ENCODE measurements at regions not wholly inside any gene's neighbourhood (a gene's known extent, or its start where the extent isn't known, plus 50 kb on each side); places are given as distances from the start of the nearest gene placed in this dataset.

DNA sequence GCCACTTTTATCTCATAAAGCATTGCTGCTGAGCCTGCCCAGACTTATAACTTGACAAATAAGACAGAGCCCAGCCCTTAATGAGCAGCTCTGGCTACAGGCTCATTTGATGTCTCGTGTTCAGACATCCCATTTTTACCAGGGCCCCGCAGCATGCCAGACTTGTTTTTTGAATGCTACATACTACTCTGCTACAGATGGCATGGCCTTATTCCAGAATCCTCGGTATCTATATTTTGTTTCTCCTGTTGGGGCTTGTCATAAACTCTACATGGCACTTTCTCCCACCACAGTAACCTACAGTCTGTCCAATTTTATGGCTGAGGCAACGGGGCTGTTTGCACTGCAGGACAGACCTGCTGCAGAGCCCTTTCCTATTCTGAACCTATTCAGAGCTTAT, 179.0 kb upstream of the DDX18 start:
- DNase-seq (ENCODE audit: low read depth in 2 of 2): no peak

DNA sequence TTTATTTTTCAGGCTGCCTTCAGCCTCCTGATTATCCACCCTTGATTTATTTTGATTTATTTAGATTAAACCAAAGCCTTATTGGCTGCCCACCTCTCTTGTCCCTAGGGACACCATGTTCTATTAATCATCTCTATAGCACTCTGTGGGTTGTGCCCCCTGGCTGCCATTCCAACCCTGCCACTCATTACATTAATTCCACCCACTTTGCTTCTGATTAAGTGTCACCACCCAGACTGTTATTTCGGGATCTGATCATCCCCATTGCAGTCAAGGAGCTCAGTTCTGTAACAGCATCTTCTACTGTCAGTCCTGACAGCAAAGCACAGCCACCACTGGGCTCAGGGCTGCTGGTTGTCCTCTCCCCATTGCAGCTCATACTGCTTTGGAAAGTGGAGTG, 175.1 kb upstream of the DDX18 start:
- DNase-seq (ENCODE audit: low read depth in 2 of 2): no peak

DNA sequence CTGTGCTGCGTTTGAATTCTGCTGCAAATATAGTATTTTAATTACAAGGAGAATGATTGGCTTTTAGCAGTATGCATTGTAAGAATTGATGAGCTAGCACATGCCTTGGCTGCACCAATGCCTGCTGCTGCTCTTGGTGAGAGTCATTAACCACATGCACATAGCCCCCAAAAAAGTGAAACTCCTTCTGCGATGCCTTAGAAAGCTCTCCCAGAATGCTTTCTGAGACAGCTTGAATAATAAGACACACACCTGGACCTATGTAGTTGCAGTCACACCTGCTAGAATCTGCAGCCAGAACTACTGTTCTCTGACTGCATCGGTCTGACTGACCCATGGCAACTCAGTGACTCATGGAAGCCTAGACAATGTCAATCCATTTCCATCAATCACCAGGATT, 170.1 kb upstream of the DDX18 start:
- no peak for DNase-seq (ENCODE audit: low read depth in 2 of 2)

DNA sequence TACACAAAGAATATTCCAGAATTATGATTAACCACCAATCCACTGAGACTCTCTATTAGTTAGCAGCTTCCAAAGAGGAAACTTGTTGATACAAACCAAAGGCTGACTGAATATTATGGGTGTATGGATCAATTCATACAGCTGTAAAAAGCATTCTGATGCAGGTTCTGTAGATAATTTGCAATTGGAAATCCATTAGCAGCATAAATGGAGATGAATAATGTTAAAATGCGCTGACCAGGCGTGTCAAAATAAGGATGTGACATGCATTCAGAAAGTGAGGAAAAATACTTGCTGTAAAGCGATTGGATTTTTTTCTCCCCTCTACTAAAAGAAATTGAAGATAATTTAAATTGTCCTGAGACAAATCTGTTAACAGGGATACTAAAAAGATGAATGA, 169.0 kb upstream of the DDX18 start:
- no peak for DNase-seq (ENCODE audit: low read depth in 2 of 2)

DNA sequence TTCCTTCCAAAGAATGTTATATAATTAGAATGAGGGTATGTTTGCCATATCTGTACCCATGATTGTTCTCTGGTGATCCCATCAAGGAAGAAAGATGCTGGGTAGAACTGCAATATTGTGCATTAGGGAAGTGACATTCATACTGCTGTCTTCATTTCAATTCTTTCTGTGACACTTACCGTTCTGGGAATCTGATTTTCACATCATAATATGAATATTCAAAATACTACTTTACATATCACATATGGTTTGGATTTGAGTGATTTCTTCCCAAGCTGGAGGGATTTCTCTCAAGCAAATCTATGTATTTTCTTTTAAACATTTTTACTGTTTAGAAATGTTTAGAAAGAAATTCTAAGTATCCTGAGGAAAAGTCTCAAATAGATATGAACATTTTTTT, 168.4 kb upstream of the DDX18 start:
- DNase-seq (ENCODE audit: low read depth in 2 of 2): no peak

DNA sequence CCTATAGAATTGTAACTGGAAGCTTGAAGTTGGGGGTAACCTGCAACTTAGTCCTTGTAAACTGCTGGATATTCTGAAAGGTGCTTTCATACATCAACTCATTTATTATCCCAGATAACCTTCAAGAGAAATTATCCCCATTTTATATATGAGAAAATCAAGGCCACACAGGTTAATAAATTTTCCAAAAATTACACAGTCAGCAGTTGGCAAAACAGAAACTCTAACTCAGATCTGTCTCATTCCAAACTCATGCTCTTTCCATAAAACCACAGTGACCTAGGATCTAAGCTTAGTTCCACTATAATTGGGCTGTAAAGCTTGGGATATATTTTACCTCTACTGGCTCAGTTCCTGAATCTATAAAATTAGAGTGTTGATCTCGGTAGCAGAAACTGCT, 167.6 kb upstream of the DDX18 start:
- no peak for DNase-seq (ENCODE audit: low read depth in 2 of 2)

DNA sequence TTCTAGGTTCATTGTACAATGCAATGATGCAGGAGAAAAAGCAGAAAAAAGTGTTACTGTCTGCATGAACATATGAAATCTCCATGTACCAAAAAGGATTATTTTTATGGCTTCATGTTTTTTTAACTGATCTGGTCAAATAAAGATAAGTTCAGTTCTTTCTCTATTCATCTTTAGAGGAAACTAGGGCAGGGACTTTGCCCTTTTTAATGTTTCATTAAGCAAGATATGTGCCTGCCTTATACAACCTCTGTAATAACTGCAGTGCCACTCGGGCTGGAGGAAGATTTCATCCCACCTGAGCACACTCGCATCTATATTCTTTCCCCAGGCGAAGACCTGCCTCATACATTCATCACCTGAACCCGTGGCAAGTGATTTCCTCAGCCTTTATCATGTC, 157.9 kb upstream of the DDX18 start:
- no peak for DNase-seq (ENCODE audit: low read depth in 2 of 2)

DNA sequence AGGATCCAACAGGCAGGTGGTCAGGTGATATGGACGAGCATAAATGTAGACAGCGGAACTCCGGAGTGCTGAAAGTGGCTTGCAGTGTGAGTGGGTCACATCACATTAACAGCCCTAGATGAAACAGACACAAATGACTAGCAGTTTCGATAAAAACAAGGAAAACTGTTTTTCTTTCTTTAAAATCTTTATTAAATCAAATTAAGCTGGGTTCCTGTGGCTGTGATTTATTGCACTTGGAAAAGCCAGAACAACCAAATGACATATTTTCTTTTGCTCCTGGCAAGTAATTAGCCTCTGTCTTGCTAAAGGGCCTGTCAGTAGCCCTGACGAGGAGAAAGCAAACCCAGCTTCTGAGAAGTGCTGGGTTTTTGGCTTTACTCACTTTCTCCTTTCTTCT, 152.9 kb upstream of the DDX18 start:
- DNase-seq (ENCODE audit: low read depth in 2 of 2): no peak

DNA sequence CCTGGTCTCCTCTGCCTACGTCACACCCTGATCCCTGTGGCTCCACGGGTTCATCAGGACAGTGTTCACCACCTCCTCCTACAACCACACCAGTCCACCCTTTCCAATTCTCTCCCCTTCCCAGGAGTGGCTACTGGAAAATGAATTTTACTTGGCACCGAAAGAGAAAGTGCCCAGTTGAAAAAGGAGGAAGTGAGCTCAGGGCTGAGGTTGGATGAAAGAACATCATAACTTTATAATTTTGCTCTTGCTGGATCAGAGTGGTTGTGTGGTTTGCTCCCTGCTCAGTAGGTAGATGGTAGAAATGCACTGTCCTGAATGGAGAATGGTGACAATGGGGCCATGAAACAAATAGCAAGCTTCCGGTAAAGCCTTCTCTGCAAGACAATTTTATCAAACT, 140.3 kb upstream of the DDX18 start:
- no peak for DNase-seq (ENCODE audit: low read depth in 2 of 2)

DNA sequence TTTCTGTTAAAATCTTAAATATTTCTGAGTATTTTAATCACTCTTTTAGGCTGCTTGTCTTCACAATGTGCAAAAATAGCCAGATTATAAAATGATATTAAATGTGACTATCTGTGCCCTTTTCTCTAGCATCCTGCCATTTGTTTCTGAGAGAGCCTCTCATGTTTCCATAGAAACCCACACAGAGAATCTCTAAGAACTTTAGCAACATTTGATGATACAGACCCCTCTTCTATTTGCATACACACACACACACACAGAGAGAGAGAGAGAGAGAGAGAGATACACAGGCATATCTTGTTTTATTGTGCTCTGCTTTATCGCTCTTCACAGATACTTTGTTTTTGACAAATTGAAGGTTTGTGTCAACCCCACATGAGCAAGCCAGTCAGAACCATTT, 134.5 kb upstream of the DDX18 start:
- DNase-seq (ENCODE audit: low read depth in 2 of 2): no peak

DNA sequence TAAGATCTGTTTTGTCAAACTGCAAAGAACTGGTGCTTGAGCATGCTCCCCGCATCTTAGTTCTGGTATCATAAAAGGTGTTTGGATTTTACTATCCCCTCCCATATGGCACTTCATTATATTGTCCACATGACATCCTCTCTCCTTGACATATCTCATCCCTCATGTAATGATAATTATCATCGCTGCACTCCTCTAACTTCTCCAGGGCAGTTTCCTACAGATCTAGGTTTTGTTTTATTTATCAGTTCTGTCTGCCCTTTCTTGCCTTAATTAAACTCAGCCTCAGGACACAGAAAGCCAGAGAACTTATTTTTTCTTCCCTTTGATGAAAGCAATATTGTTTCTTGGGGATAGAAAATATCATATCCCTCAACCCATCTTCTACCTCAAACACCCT, 129.6 kb upstream of the DDX18 start:
- DNase-seq (ENCODE audit: low read depth in 2 of 2): no peak

DNA sequence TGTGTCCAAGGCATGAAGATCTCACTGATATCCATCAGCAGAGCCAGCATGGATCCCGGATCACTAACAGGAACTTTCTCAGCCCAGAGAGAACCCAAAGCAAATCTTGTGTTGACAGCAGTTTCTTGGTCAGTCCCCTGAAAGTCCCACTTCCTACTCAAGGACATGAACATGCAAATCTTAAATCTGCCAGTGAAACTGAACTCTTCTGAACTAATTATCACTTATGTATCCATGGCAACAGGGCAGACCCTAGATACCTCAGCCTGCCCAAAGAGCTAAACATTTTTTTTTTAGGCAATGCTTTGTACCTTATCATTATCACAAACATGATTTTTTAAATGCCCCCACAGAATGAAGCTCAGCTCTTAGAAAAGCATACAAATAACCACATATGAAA, 127.8 kb upstream of the DDX18 start:
- no peak for DNase-seq (ENCODE audit: low read depth in 2 of 2)

DNA sequence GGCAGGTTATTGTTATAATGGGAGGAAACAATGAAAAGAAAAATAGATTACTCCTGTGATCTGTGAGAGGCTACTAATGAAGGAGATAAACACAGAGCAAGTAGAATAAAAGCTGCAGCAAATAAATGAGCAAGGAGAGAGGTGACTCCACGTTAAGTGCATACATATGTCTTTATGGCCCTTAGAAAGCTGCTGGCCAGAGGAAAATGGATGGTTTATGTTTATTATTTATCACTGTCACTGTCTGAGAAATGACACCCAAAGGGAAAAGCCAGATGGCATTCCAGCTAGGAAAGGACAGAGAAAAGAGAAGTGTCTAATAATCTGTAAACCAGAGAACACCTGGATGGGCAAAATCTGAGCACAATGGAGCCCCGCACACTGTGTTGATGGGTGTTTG, 122.9 kb upstream of the DDX18 start:
- no peak for DNase-seq (ENCODE audit: low read depth in 2 of 2)

DNA sequence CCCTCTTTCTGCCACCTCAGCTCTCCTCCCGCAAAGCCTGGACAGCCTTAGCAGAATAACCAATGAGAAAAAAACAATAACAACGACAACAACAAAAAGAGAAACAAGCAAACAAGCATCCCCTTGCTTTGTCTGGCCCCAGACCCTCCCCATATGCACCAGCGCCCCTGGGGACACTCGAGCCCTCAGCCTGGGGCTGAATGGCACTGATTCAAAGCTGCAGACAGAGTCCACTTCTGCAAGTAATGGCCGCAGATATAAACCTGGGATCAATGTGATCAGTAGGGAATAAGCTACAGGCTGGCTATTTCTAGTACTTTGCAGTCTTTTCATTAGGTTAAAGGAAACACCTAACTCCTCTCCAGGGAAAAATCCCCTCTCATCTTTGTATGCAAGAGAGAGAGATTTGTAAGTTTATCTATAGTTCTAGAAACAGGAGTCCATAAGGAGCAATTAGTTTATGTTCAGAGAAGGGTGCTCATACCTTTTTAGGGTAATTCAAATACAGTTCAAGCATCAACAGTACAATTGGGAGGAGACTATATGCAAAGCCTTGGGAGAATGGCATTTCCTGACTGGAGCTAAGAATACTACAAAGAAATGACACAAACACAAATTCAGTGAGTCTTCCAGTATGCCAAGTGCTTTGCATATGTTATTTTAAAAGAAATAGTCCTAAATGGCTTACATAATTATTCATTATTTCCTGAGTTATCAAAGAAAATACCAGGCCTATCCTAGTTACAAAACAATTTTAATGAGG, 122.3 kb upstream of the DDX18 start:
- no peak for DNase-seq (ENCODE audit: low read depth in 2 of 2)

DNA sequence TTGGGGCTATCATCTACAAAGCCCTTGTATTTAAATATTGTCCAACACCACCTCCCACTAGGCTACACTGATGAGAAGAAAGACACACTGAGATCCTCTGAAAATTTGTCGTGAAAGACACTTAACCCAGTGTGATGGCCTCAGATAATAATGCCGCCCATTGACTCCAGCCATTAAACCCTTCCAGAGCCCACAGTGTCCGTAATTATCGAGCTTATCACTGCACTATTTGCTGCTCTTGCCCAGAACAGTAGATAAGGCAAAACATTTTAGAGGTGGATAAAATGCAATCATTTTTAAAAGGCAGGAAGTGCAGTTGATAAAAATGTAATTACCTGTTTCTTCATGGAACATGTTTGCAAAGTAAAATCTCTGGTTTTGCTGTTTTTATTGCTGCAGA, 121.3 kb upstream of the DDX18 start:
- no peak for DNase-seq (ENCODE audit: low read depth in 2 of 2)

DNA sequence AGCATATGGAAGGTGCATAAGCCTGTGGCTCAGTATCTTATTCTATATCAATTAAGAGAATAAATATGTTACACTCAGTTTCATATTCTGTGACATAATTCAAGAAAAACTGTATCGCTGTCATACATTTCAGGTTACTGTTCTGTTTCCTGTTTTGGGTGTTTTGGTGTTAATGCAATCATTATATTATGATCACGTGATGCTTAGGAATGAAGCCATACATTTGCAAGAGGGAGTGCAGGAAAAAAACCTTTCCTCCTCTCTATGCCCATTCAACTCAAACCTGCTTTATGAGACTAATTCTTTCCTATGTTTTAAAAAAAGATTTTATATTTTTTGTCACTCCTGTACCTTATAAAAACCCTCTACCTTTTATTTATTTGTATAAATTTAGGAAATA, 120.8 kb upstream of the DDX18 start:
- no peak for DNase-seq (ENCODE audit: low read depth in 2 of 2)

DNA sequence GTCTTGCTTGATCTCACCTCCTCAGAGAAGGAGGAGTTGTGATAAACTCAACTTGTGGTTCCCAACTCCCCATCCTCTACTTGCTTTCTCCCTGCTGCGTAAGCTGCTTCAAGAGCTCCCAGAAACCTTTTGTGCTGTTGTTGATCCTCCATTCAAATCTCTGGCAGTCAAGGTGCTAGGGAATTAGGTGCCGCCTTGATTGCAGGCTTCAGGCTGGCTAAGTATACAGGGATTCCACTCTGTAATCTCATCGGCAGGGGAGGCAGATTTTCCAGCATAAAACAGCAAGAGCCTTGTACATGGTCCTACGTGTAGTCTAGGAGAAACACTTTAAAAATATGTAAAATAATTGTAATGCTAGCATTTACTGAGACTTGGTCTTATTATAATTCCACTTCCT, 116.2 kb upstream of the DDX18 start:
- DNase-seq (ENCODE audit: low read depth in 2 of 2): no peak

DNA sequence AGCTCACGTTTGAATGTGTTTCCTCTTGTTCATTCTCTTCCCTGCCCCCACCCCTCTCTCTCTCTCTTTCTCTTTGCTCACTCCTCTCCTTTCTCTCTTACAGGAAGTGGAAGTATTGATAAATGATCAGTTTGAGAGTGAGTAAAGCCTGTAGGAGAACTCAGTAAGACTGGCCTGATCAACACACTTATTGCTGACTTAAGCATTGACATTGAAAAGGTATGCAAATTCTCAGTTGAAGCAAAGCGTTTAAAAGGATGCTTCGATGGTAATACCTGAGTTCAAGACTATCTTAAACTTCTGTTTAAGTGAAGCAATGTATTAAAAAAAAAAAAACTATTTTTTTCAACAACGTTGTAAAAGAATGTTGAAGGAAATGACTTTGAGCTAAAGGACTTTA, 115.7 kb upstream of the DDX18 start:
- DNase-seq (ENCODE audit: low read depth in 2 of 2): no peak

DNA sequence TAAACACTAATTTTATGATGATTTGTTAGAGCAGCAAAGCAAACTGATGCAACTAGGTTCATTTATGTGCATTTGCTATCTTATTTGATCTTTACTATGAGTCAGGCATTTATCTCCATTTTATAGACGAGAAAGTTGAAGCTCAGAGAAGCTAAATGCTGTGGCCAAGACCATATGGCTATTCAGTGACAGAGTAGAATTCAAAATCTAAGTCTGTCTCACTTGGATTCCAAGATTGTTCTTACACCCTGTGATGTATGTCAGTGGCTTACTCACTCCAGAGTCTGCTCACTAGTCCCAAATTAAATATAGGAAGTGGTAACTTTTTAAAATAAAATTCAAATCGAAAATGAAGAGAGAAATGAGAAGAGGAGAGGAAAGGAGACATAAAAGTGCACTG, 114.0 kb upstream of the DDX18 start:
- no peak for DNase-seq (ENCODE audit: low read depth in 2 of 2)

DNA sequence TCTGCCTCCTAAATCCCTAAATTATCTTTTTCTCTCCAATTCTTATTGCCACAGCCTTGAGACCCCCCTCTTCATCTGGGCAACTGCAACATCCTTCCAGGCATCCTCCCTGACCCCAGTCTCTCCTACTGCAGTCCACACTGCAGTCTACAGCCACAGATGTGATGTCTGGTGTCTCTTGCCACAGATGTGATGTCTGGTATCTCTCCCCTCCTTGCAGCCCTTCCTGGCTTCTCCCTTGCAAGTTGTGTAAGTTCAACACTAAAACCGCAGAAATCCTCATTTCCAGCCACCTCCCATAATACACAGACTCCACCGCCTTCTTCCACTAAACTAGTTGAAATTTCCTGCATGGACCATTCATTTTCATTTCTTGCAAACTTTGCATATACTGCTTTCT, 113.1 kb upstream of the DDX18 start:
- no peak for DNase-seq (ENCODE audit: low read depth in 2 of 2)

DNA sequence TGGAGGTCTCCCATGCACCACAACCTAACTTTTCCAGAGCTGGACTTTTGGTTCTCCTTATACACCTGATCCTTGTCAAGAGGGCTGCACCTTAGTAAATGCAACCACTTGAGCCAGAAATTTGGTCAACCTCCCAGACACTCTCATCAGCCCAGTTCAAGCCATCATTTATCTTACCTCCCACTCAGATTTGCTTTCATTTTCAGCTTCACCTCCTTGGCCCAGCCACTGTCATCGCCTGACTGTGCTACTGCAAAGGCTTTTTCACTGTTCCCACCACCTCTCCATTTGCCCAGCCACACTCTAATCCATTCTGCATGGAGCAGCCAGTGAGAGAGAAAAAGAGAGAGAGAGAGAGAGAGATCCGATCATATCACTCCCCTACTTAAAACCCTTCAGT, 112.4 kb upstream of the DDX18 start:
- no peak for DNase-seq (ENCODE audit: low read depth in 2 of 2)

DNA sequence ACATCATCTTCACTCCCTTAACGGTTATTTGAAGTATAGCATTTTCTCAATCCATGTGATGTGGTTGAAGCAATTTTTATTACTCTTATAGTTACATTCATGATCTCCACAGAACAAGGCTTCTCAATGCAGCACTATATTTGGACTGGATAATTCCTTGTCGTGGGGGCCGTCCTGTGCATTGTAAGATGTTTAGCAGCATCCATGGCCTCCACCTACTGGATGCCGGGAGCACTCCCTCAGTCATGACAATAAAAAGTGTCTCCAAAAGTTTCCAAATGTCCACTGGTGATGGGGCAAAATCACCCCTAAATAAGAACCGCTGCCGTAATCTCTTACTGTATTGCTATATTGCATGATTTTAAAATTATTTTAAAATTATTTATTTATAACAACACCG, 110.6 kb upstream of the DDX18 start:
- no peak for DNase-seq (ENCODE audit: low read depth in 2 of 2)

DNA sequence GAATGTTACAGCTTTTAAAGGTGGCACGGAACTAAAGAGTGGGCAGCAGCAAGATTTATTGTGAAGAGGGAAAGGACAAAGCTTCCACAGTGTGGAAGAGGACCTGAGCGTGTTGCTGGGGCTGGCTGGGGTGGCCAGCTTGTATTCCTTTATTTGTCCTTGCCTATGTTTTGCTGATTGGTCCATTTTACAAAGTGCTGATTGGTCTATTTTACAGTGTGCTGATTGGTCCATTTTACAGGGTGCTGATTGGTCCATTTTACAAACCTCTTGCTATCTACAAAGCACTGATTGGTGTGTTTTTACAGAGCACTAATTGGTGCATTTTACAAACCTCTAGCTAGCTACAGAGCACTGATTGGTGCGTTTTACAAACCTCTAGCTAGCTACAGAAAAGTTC, 109.7 kb upstream of the DDX18 start:
- no peak for DNase-seq (ENCODE audit: low read depth in 2 of 2)

DNA sequence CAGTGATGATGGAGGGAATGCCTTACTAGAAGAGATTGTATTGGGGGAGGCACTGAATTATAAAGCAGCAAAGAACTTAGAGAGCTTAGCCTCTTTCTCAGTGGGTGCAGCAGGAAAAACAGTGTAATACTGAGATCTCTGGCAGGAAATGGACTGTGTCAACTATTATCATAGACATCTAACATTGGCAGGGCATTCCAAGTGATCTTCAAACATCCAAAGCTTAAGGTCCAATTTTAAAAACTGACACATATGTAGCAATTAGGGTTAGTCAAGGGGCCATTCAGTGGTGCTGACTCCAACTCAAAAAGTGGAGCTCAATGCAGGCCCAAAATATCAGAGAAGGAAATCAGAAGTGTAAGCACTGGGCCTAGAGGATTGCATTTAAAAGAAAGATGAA, 106.6 kb upstream of the DDX18 start:
- DNase-seq (ENCODE audit: low read depth in 2 of 2): no peak

Data from lung microvascular endothelial cell (primary cell).